ENCODE measurements at regions not wholly inside any gene's neighbourhood (a gene's known extent, or its start where the extent isn't known, plus 50 kb on each side); places are given as distances from the start of the nearest gene placed in this dataset.

GRCh38 chr9:2403701-2404100 is 217.9 kb upstream of the VLDLR start:
- DNase-seq (ENCODE audit: low read depth) = no peak
- H3K4me3 ChIP-seq (ENCODE audit: low read depth, low read length) = no peak overlapping the region
- TF ChIP-seq CTCF (IDR thresholded peaks at IDR 0.05; ENCODE audit: insufficient read depth, low read length) = no peak

- no peak for TF ChIP-seq CTCF (IDR thresholded peaks at IDR 0.05; ENCODE audit: insufficient read depth, low read length)
- no peak for DNase-seq (ENCODE audit: low read depth)
- no peak overlapping the region for H3K4me3 ChIP-seq (ENCODE audit: low read depth, low read length)
These were observed 215.3 kb upstream of the VLDLR start for GRCh38 chr9:2406252-2406651.

- no peak for TF ChIP-seq CTCF (IDR thresholded peaks at IDR 0.05; ENCODE audit: insufficient read depth, low read length)
- H3K4me3 ChIP-seq (ENCODE audit: low read depth, low read length) = no peak overlapping the region
- no peak for DNase-seq (ENCODE audit: low read depth)
These were observed 214.1 kb upstream of the VLDLR start for GRCh38 chr9:2407450-2407849.

GRCh38 chr9:2411459-2412215 is 209.9 kb upstream of the VLDLR start:
- H3K4me3 ChIP-seq (ENCODE audit: low read depth, low read length) = no peak overlapping the region
- no peak for TF ChIP-seq CTCF (IDR thresholded peaks at IDR 0.05; ENCODE audit: insufficient read depth, low read length)
- peak; percentile 58 for DNase-seq (ENCODE audit: low read depth)

GRCh38 chr9:2413160-2413805 is 208.3 kb upstream of the VLDLR start:
- no peak overlapping the region for H3K4me3 ChIP-seq (ENCODE audit: low read depth, low read length)
- no peak for TF ChIP-seq CTCF (IDR thresholded peaks at IDR 0.05; ENCODE audit: insufficient read depth, low read length)
- no peak for DNase-seq (ENCODE audit: low read depth)

GRCh38 chr9:2414465-2414864 is 207.1 kb upstream of the VLDLR start:
- no peak overlapping the region for H3K4me3 ChIP-seq (ENCODE audit: low read depth, low read length)
- TF ChIP-seq CTCF (IDR thresholded peaks at IDR 0.05; ENCODE audit: insufficient read depth, low read length) = no peak
- DNase-seq (ENCODE audit: low read depth) = peak; percentile 63
